ENCODE measurements at regions not wholly inside any gene's neighbourhood (a gene's known extent, or its start where the extent isn't known, plus 50 kb on each side); places are given as distances from the start of the nearest gene placed in this dataset.

- Histone ChIP-seq H4K20me1 (ENCODE audit: low read depth, low read length) (no peaks in the 10 kb centered on the region), H3K79me2 (ENCODE audit: insufficient read depth, low read length) (no peaks in the 10 kb centered on the region), H3K4me3 (ENCODE audit: insufficient read depth, low read length, poor library complexity, severe bottlenecking) (no peak overlapping the region), H3K9me3 (ENCODE audit: insufficient read depth, low read length) (no peaks in the 10 kb centered on the region), H3F3A (ENCODE audit: insufficient read depth) (no peaks in the 10 kb centered on the region), H3K9ac (ENCODE audit: low read length) (no peak overlapping the region), H3K27me3 (ENCODE audit: low read length) (no peaks in the 10 kb centered on the region), H2AFZ (ENCODE audit: low read depth, low read length, severe bottlenecking) (no peak overlapping the region), H3K9me2 (replicated peaks; ENCODE audit: insufficient read depth, low read length) (no peaks in the 10 kb centered on the region), H3K36me3 (ENCODE audit: low read length) (no peaks in the 10 kb centered on the region), H3K27ac (ENCODE audit: low read depth, low read length) (no peak overlapping the region), H3K4me2 (ENCODE audit: low read depth, low read length, poor library complexity, severe bottlenecking) (no peak overlapping the region)
- TF ChIP-seq CTCF (IDR thresholded peaks at IDR 0.05; ENCODE audit: insufficient read depth, low read length, poor library complexity, severe bottlenecking) (no peak), EZH2phosphoT487 (conservative IDR thresholded peaks at IDR 0.05; ENCODE audit: low read length) (no peak)
These were observed 132.7 kb upstream of the GMDS start for GRCh38 chr6:2378046-2378657.

GRCh38 chr6:2376429-2377355 is 131.3 kb upstream of the GMDS start:
- no peaks in the 10 kb centered on the region for H3K36me3 ChIP-seq (ENCODE audit: low read length)
- no peak overlapping the region for H3K4me2 ChIP-seq (ENCODE audit: low read depth, low read length, poor library complexity, severe bottlenecking)
- no peaks in the 10 kb centered on the region for H3K9me2 ChIP-seq (replicated peaks; ENCODE audit: insufficient read depth, low read length)
- no peak overlapping the region for H2AFZ ChIP-seq (ENCODE audit: low read depth, low read length, severe bottlenecking)
- H4K20me1 ChIP-seq (ENCODE audit: low read depth, low read length), result no peaks in the 10 kb centered on the region
- no peak overlapping the region for H3K4me3 ChIP-seq (ENCODE audit: insufficient read depth, low read length, poor library complexity, severe bottlenecking)
- TF ChIP-seq CTCF (IDR thresholded peaks at IDR 0.05; ENCODE audit: insufficient read depth, low read length, poor library complexity, severe bottlenecking) (no peak), EZH2phosphoT487 (conservative IDR thresholded peaks at IDR 0.05; ENCODE audit: low read length) (no peak)
- H3F3A ChIP-seq (ENCODE audit: insufficient read depth), result no peaks in the 10 kb centered on the region
- no peak overlapping the region for H3K9ac ChIP-seq (ENCODE audit: low read length)
- no peak overlapping the region for H3K27ac ChIP-seq (ENCODE audit: low read depth, low read length)
- H3K27me3 ChIP-seq (ENCODE audit: low read length), result no peaks in the 10 kb centered on the region
- no peaks in the 10 kb centered on the region for H3K79me2 ChIP-seq (ENCODE audit: insufficient read depth, low read length)
- no peaks in the 10 kb centered on the region for H3K9me3 ChIP-seq (ENCODE audit: insufficient read depth, low read length)

- no peak overlapping the region for H3K4me2 ChIP-seq (ENCODE audit: low read depth, low read length, poor library complexity, severe bottlenecking)
- H3K9ac ChIP-seq (ENCODE audit: low read length), result no peak overlapping the region
- no peaks in the 10 kb centered on the region for H3K9me3 ChIP-seq (ENCODE audit: insufficient read depth, low read length)
- no peaks in the 10 kb centered on the region for H4K20me1 ChIP-seq (ENCODE audit: low read depth, low read length)
- no peak overlapping the region for H2AFZ ChIP-seq (ENCODE audit: low read depth, low read length, severe bottlenecking)
- H3F3A ChIP-seq (ENCODE audit: insufficient read depth), result no peaks in the 10 kb centered on the region
- H3K27me3 ChIP-seq (ENCODE audit: low read length), result no peaks in the 10 kb centered on the region
- H3K4me3 ChIP-seq (ENCODE audit: insufficient read depth, low read length, poor library complexity, severe bottlenecking), result no peak overlapping the region
- TF ChIP-seq EZH2phosphoT487 (conservative IDR thresholded peaks at IDR 0.05; ENCODE audit: low read length), result no peak
- no peak for TF ChIP-seq CTCF (IDR thresholded peaks at IDR 0.05; ENCODE audit: insufficient read depth, low read length, poor library complexity, severe bottlenecking)
- no peaks in the 10 kb centered on the region for H3K79me2 ChIP-seq (ENCODE audit: insufficient read depth, low read length)
- H3K9me2 ChIP-seq (replicated peaks; ENCODE audit: insufficient read depth, low read length), result no peaks in the 10 kb centered on the region
- no peaks in the 10 kb centered on the region for H3K36me3 ChIP-seq (ENCODE audit: low read length)
- no peak overlapping the region for H3K27ac ChIP-seq (ENCODE audit: low read depth, low read length)
These were observed 130.0 kb upstream of the GMDS start for GRCh38 chr6:2375443-2375842.

Data from SU-DHL-6 (cell line).